Hepatocyte (in vitro differentiated cells): ENCODE measurements at regions not wholly inside any gene's neighbourhood (a gene's known extent, or its start where the extent isn't known, plus 50 kb on each side); places are given as distances from the start of the nearest gene placed in this dataset.

Source experiments
- EZH2 ChIP-seq: fragments of 200-600 bp; sonication (generic); IDR thresholded peaks from 2 replicates; pipeline ENCODE4 v1.6.1; 2016; ENCODE audit warnings: antibody characterized with exemption, mild to moderate bottlenecking, borderline replicate concordance
- EZH2phosphoT487 ChIP-seq: fragments of 200-600 bp; sonication (generic); IDR thresholded peaks from one replicate; pipeline ENCODE4 v1.6.1; 2018; ENCODE audit warnings: antibody characterized with exemption, mild to moderate bottlenecking, low read depth, moderate library complexity; ENCODE audit not compliant: unreplicated experiment, severe bottlenecking
- TF ChIP-seq, protein P1 (sequence below): fragments of 200-600 bp; sonication (generic); IDR thresholded peaks from 2 replicates; pipeline ENCODE4 v1.5.1; 2016; ENCODE audit warnings: antibody characterized with exemption, mild to moderate bottlenecking; ENCODE audit not compliant: poor library complexity

- TF ChIP-seq, protein P1, sequence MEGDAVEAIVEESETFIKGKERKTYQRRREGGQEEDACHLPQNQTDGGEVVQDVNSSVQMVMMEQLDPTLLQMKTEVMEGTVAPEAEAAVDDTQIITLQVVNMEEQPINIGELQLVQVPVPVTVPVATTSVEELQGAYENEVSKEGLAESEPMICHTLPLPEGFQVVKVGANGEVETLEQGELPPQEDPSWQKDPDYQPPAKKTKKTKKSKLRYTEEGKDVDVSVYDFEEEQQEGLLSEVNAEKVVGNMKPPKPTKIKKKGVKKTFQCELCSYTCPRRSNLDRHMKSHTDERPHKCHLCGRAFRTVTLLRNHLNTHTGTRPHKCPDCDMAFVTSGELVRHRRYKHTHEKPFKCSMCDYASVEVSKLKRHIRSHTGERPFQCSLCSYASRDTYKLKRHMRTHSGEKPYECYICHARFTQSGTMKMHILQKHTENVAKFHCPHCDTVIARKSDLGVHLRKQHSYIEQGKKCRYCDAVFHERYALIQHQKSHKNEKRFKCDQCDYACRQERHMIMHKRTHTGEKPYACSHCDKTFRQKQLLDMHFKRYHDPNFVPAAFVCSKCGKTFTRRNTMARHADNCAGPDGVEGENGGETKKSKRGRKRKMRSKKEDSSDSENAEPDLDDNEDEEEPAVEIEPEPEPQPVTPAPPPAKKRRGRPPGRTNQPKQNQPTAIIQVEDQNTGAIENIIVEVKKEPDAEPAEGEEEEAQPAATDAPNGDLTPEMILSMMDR = no peak
- TF ChIP-seq EZH2phosphoT487 (no peak), EZH2 (no peak)
These were observed 117.1 kb downstream of the GXYLT1 start for GRCh38 chr12:42027546-42027945.
